ENCODE measurements at regions not wholly inside any gene's neighbourhood (a gene's known extent, or its start where the extent isn't known, plus 50 kb on each side); places are given as distances from the start of the nearest gene placed in this dataset.

DNA sequence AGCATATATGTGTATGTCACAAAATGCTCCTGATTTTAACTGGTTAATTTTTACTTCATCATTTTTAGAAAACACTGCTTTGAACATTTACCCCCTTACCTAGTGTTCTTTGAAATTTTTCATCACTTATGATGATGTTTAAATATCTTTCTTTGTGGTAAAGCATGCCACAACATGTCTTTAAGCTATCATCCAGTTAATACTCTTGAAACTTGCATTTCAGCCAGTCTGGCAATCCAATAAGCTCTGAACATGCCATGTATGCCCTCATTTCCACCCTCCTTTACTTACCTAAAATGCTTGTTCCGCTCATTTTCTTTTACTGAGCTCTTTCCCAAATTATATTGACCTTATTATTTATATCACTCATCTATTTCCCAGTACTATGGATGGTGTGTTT, 581.2 kb downstream of the RAPGEF2 start:
- TF ChIP-seq, protein P1, sequence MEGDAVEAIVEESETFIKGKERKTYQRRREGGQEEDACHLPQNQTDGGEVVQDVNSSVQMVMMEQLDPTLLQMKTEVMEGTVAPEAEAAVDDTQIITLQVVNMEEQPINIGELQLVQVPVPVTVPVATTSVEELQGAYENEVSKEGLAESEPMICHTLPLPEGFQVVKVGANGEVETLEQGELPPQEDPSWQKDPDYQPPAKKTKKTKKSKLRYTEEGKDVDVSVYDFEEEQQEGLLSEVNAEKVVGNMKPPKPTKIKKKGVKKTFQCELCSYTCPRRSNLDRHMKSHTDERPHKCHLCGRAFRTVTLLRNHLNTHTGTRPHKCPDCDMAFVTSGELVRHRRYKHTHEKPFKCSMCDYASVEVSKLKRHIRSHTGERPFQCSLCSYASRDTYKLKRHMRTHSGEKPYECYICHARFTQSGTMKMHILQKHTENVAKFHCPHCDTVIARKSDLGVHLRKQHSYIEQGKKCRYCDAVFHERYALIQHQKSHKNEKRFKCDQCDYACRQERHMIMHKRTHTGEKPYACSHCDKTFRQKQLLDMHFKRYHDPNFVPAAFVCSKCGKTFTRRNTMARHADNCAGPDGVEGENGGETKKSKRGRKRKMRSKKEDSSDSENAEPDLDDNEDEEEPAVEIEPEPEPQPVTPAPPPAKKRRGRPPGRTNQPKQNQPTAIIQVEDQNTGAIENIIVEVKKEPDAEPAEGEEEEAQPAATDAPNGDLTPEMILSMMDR (IDR thresholded peaks at IDR 0.05; ENCODE audit: low read depth, low read length) = no peak
- no peak for TF ChIP-seq EZH2phosphoT487 (IDR thresholded peaks at IDR 0.05; ENCODE audit: low read depth)

Measured in OCI-LY3 (cell line).